22Rv1 (cell line): ENCODE measurements at regions not wholly inside any gene's neighbourhood (a gene's known extent, or its start where the extent isn't known, plus 50 kb on each side); places are given as distances from the start of the nearest gene placed in this dataset.

ENCODE experiments used
- H3K27ac ChIP-seq: fragments of 450-650 bp; 2 replicates; pipeline ENCODE4 v1.5.1; 2017
- ZFX ChIP-seq: fragments of 450-650 bp; IDR thresholded peaks from 2 replicates; pipeline ENCODE4 v1.6.1; 2017; ENCODE audit warnings: antibody characterized with exemption, borderline replicate concordance
- TF ChIP-seq, protein P1 (sequence below): fragments of 450-650 bp; IDR thresholded peaks from 2 replicates; pipeline ENCODE4 v1.5.1; 2017; ENCODE audit warnings: mild to moderate bottlenecking

- no peak for TF ChIP-seq ZFX
- TF ChIP-seq, protein P1, sequence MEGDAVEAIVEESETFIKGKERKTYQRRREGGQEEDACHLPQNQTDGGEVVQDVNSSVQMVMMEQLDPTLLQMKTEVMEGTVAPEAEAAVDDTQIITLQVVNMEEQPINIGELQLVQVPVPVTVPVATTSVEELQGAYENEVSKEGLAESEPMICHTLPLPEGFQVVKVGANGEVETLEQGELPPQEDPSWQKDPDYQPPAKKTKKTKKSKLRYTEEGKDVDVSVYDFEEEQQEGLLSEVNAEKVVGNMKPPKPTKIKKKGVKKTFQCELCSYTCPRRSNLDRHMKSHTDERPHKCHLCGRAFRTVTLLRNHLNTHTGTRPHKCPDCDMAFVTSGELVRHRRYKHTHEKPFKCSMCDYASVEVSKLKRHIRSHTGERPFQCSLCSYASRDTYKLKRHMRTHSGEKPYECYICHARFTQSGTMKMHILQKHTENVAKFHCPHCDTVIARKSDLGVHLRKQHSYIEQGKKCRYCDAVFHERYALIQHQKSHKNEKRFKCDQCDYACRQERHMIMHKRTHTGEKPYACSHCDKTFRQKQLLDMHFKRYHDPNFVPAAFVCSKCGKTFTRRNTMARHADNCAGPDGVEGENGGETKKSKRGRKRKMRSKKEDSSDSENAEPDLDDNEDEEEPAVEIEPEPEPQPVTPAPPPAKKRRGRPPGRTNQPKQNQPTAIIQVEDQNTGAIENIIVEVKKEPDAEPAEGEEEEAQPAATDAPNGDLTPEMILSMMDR = no peak
- no peak overlapping the region for H3K27ac ChIP-seq
These were observed 51.8 kb upstream of the GPI start for GRCh38 chr19:34313188-34313587.

DNA sequence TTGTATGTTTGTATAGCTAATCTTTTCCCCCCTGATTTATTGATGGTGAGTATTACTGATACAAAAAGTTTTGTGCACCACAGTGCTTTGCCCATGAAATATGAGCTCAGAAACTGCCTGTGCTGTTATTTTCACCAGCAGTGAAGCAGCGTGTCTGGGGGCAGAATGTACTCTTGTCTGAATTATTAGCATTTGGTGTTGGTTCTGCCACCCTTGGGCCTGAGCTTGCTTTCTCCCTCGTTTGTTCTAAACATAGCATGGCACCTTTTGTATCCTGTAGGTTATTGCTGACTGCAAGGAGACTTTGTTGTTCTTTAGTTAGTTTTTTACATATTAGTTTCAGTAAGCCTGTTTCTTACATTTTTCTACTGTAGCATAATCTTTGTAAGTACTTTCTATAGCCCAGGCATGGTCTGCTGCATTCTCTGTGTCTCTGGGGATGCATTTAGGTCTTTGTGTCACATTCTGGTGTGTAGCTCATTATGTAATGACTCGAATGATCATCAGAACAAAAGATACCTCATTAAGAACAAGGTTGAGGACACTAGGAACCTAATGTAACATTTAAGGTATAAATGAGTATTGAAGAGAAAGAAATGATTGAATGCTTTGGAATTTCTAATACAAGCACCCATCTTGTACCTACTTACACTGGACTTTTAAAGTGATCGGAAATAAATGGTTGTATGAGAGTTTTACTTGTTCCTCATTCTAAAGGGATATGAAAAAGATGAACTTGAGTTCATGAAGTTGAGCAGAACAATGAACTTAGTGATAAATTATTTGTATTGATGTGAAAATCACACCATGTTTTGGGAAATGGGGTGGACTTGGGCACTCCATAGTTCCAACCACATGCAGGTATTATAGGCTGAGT is 50.3 kb upstream of the GPI start:
- no peak overlapping the region for H3K27ac ChIP-seq
- no peak for TF ChIP-seq ZFX
- TF ChIP-seq, protein P1 = no peak
